Fibroblast of peridontal ligament (primary cell): ENCODE measurements at regions not wholly inside any gene's neighbourhood (a gene's known extent, or its start where the extent isn't known, plus 50 kb on each side); places are given as distances from the start of the nearest gene placed in this dataset.
A peak's percentile ranks its signal among the peaks of the same experiment; 100 is the strongest.

Experiments
- DNase-seq: peaks from one replicate; pipeline ENCODE4 v3.0.0-alpha.2; 2010; ENCODE audit errors: extremely low read depth

GRCh38 chr1:67948151-67949080, 102.0 kb downstream of the DIRAS3 start:
- DNase-seq, result peak; percentile 92

GRCh38 chr1:67947114-67947513, 103.3 kb downstream of the DIRAS3 start:
- no peak for DNase-seq

GRCh38 chr1:67945733-67946374, 104.6 kb downstream of the DIRAS3 start:
- DNase-seq, result no peak

- DNase-seq, result peak; percentile 56
These were observed 108.2 kb downstream of the DIRAS3 start for GRCh38 chr1:67942274-67942673.

GRCh38 chr1:67941746-67942145, 108.5 kb upstream of the GNG12 start:
- peak; percentile 39 for DNase-seq

GRCh38 chr1:67941155-67941554, 107.9 kb upstream of the GNG12 start:
- DNase-seq, result no peak

- no peak for DNase-seq
These were observed 106.7 kb upstream of the GNG12 start for GRCh38 chr1:67939942-67940341.

- peak; percentile 23 for DNase-seq
These were observed 106.0 kb upstream of the GNG12 start for GRCh38 chr1:67939186-67939743.

GRCh38 chr1:67937651-67938050, 104.4 kb upstream of the GNG12 start:
- no peak for DNase-seq

GRCh38 chr1:67937010-67937409, 103.7 kb upstream of the GNG12 start:
- DNase-seq, result no peak

- DNase-seq, result no peak
These were observed 102.3 kb upstream of the GNG12 start for GRCh38 chr1:67935560-67935959.

- DNase-seq, result no peak
These were observed 97.9 kb upstream of the GNG12 start for GRCh38 chr1:67931198-67931597.

GRCh38 chr1:67923074-67923473, 89.8 kb upstream of the GNG12 start:
- no peak for DNase-seq

GRCh38 chr1:67921725-67922489, 88.6 kb upstream of the GNG12 start:
- DNase-seq, result no peak

GRCh38 chr1:67919274-67920072, 86.2 kb upstream of the GNG12 start:
- no peak for DNase-seq

GRCh38 chr1:67918067-67918466, 84.8 kb upstream of the GNG12 start:
- DNase-seq, result no peak

- DNase-seq, result no peak
These were observed 83.7 kb upstream of the GNG12 start for GRCh38 chr1:67917006-67917405.

- DNase-seq, result no peak
These were observed 83.0 kb upstream of the GNG12 start for GRCh38 chr1:67916140-67916886.

GRCh38 chr1:67909776-67910175, 76.5 kb upstream of the GNG12 start:
- DNase-seq, result no peak

GRCh38 chr1:67908250-67908936, 75.1 kb upstream of the GNG12 start:
- no peak for DNase-seq
